MM.1S (cell line): ENCODE measurements at regions not wholly inside any gene's neighbourhood (a gene's known extent, or its start where the extent isn't known, plus 50 kb on each side); places are given as distances from the start of the nearest gene placed in this dataset.

ENCODE experiments used
- CTCF ChIP-seq: fragments of 300-600 bp; sonication (generic); IDR thresholded peaks from 2 replicates; pipeline ENCODE4 v1.5.1; 2016; ENCODE audit warnings: antibody characterized with exemption, low read length, mixed read lengths
- EZH2phosphoT487 ChIP-seq: fragments of 300-600 bp; sonication (generic); IDR thresholded peaks from 2 replicates; pipeline ENCODE4 v1.6.1; 2018; ENCODE audit warnings: antibody characterized with exemption, low read length

- no peak for TF ChIP-seq CTCF
- TF ChIP-seq EZH2phosphoT487 = no peak
Measured at GRCh38 chr2:156219491-156220100, 112.9 kb downstream of the NR4A2 start.
